WI38 (cell line): ENCODE measurements at regions not wholly inside any gene's neighbourhood (a gene's known extent, or its start where the extent isn't known, plus 50 kb on each side); places are given as distances from the start of the nearest gene placed in this dataset.

Experiments used
- H3K4me3 ChIP-seq: 2 replicates; pipeline ENCODE4 v1.5.1; 2011; ENCODE audit warnings: low read depth, mild to moderate bottlenecking, control low read depth, low read length
- CTCF ChIP-seq: IDR thresholded peaks from 2 replicates; pipeline ENCODE4 v1.5.1; 2012; ENCODE audit warnings: low read depth, mild to moderate bottlenecking, control low read depth, low read length

DNA sequence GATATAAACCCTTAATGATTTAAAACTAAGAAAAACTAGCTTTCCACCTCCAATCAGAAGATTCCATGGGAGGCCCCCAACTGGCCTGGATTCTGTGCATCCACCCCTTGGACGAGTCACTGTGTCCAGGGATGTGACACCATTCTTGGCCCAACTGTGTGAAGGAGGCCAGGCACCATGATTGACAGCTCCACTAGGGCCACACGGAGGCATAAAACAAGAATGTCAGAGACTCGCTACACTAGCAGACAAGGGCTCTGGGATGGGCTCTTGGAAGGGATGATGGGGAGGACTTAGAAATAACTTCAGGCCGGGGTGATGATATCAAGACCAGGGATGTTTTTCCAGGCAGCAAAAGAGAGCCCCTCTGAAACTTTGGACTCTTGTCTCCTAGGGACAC lies 117.8 kb upstream of the GNAO1 start:
- H3K4me3 ChIP-seq = no peak overlapping the region
- TF ChIP-seq CTCF = no peak

DNA sequence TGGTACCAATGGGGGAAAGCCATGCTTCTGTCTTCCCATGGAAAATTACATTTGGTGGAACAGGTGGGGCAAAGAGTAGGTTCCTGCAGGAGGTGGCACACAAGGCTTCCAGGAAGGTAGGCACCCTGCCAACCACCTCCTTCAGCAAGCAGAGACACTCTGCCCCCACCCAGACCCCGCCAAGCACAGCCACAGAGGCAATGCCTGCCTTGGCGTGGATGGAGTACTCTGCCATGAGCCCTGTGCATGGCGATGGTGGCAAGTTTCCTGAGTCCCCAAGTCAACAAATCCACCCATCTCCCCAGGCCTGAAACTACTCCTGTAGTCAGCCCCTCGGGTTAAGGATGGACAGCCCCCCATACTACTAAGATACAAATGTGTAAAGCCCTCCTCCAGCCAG lies 119.2 kb upstream of the GNAO1 start:
- TF ChIP-seq CTCF = no peak
- H3K4me3 ChIP-seq = no peak overlapping the region

DNA sequence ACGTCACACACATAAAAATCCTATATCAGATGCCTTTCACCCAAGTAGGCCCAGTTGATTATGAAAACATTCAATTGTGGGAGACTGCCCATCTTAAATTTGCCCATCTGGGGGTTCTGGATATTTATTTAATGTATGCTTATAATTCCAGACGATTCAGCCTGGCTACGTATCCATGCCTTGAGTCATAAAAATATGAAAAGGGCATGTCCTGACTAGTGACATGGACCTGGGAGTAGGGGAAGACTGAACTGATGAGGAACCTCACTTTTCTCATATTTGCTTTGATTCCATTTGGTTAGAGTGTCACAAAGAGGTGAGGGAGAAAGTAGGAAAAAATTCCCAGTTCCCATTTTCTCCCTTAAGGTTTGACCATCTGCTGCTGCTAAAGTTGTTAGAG lies 122.5 kb upstream of the GNAO1 start:
- no peak overlapping the region for H3K4me3 ChIP-seq
- no peak for TF ChIP-seq CTCF

- no peak for TF ChIP-seq CTCF
- no peak overlapping the region for H3K4me3 ChIP-seq
Measured at GRCh38 chr16:56068314-56068713, 123.0 kb upstream of the GNAO1 start.

DNA sequence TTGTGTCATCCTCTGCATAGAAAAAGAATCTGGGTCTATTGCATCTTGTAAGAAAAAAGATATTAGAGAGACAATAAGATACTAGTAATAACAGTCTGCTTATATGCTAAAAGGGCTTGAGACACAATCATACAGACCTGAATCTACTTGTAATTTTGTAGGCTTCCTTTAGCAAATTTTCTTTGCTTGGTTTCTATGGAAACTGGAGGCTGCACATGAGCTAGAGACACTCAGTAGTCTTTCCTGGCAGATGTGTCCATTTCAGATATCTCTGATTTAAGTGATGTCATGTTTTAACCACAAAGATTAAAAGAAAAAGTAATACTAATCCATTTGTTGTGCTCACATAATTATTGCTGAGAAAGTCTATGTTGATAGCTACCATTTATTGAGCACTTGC lies 123.9 kb upstream of the GNAO1 start:
- no peak overlapping the region for H3K4me3 ChIP-seq
- TF ChIP-seq CTCF = no peak

- no peak for TF ChIP-seq CTCF
- H3K4me3 ChIP-seq = no peak overlapping the region
Measured at GRCh38 chr16:56066617-56067016, 124.7 kb upstream of the GNAO1 start.

GRCh38 chr16:56063111-56063510 lies 128.2 kb upstream of the GNAO1 start:
- H3K4me3 ChIP-seq = no peak overlapping the region
- no peak for TF ChIP-seq CTCF
